Right lung (tissue), 2 donors: ENCODE measurements at regions not wholly inside any gene's neighbourhood (a gene's known extent, or its start where the extent isn't known, plus 50 kb on each side); places are given as distances from the start of the nearest gene placed in this dataset.

Experiments used
- DNase-seq, 2 donors: peaks; one replicate each; pipeline ENCODE4 v3.0.0-alpha.2; 2013

GRCh38 chr9:13755551-13755950 is 476.1 kb upstream of the MPDZ start:
- no peak for DNase-seq

GRCh38 chr9:13750639-13751038 is 471.1 kb upstream of the MPDZ start:
- no peak for DNase-seq

- no peak for DNase-seq
Measured at GRCh38 chr9:13750061-13750460, 470.6 kb upstream of the MPDZ start.

- DNase-seq = peak; percentile 27 to 37
Measured at GRCh38 chr9:13746876-13747275, 467.4 kb upstream of the MPDZ start.

GRCh38 chr9:13744261-13744901 is 464.9 kb upstream of the MPDZ start:
- DNase-seq = no peak

GRCh38 chr9:13737885-13738284 is 458.4 kb upstream of the MPDZ start:
- DNase-seq = no peak

- DNase-seq = no peak
Measured at GRCh38 chr9:13735181-13735580, 455.7 kb upstream of the MPDZ start.

- DNase-seq = no peak
Measured at GRCh38 chr9:13734601-13735000, 455.1 kb upstream of the MPDZ start.

GRCh38 chr9:13732290-13732689 is 452.8 kb upstream of the MPDZ start:
- DNase-seq = no peak

- DNase-seq = no peak
Measured at GRCh38 chr9:13731637-13732036, 452.1 kb upstream of the MPDZ start.

- DNase-seq = no peak
Measured at GRCh38 chr9:13729955-13730354, 450.5 kb upstream of the MPDZ start.

- no peak for DNase-seq
Measured at GRCh38 chr9:13728917-13729811, 449.7 kb upstream of the MPDZ start.

GRCh38 chr9:13728131-13728530 is 448.6 kb upstream of the MPDZ start:
- DNase-seq = no peak

GRCh38 chr9:13726746-13727145 is 447.3 kb upstream of the MPDZ start:
- DNase-seq = no peak

GRCh38 chr9:13725516-13725915 is 446.0 kb upstream of the MPDZ start:
- no peak for DNase-seq

- no peak for DNase-seq
Measured at GRCh38 chr9:13721481-13722235, 442.2 kb upstream of the MPDZ start.

GRCh38 chr9:13719981-13720676 is 440.6 kb upstream of the MPDZ start:
- peak; percentile 74 to 75 for DNase-seq

GRCh38 chr9:13719446-13719845 is 440.0 kb upstream of the MPDZ start:
- no peak for DNase-seq

- DNase-seq = no peak
Measured at GRCh38 chr9:13718539-13718938, 439.0 kb upstream of the MPDZ start.

- DNase-seq = no peak
Measured at GRCh38 chr9:13718086-13718485, 438.6 kb upstream of the MPDZ start.

- no peak for DNase-seq
Measured at GRCh38 chr9:13717322-13718054, 438.0 kb upstream of the MPDZ start.
